GM23338 (cell line): ENCODE measurements at regions not wholly inside any gene's neighbourhood (a gene's known extent, or its start where the extent isn't known, plus 50 kb on each side); places are given as distances from the start of the nearest gene placed in this dataset.

Source experiments
- ATAC-seq: fragments of 200-7000 bp; cut with Tn5 transposase; 3 replicates; pipeline ENCODE4 v1.9.1; 2020
- DNase-seq: peaks from one replicate; pipeline ENCODE4 v3.0.0-alpha.2; 2015; ENCODE audit warnings: low spot score
- H2AFZ ChIP-seq: fragments of 200-600 bp; sonication (generic); 2 replicates; pipeline ENCODE4 v1.8.0; 2016; ENCODE audit warnings: antibody characterized with exemption, mild to moderate bottlenecking, moderate library complexity
- H3F3A ChIP-seq: fragments of 200-600 bp; sonication (generic); replicated peaks from 2 replicates; pipeline ENCODE4 v1.8.0; 2017; ENCODE audit warnings: antibody characterized with exemption, mixed run types, low read depth
- H3K27ac ChIP-seq: fragments of 200-600 bp; sonication (generic); 2 replicates; pipeline ENCODE4 v1.6.1; 2016; ENCODE audit warnings: low read depth
- H3K27me3 ChIP-seq: fragments of 200-600 bp; sonication (generic); 2 replicates; pipeline ENCODE4 v1.8.0; 2016; ENCODE audit warnings: mild to moderate bottlenecking, mixed run types, moderate library complexity; ENCODE audit not compliant: insufficient read depth
- H3K36me3 ChIP-seq: fragments of 200-600 bp; sonication (generic); 2 replicates; pipeline ENCODE4 v1.8.0; 2016; ENCODE audit warnings: mild to moderate bottlenecking; ENCODE audit not compliant: insufficient read depth
- H3K4me1 ChIP-seq: fragments of 200-600 bp; sonication (generic); 2 replicates; pipeline ENCODE4 v1.8.0; 2016; ENCODE audit warnings: mild to moderate bottlenecking, moderate library complexity; ENCODE audit not compliant: insufficient read depth
- H3K4me2 ChIP-seq: fragments of 200-600 bp; sonication (generic); 2 replicates; pipeline ENCODE4 v1.7.1; 2017; ENCODE audit warnings: mixed run types
- H3K4me3 ChIP-seq: fragments of 200-600 bp; sonication (generic); 2 replicates; pipeline ENCODE4 v1.6.1; 2016; ENCODE audit warnings: mixed run types
- H3K79me2 ChIP-seq: fragments of 200-600 bp; sonication (generic); replicated peaks from 2 replicates; pipeline ENCODE4 v1.8.0; 2017; ENCODE audit warnings: mild to moderate bottlenecking; ENCODE audit not compliant: insufficient read depth
- H3K9me2 ChIP-seq: fragments of 200-600 bp; sonication (generic); 2 replicates; pipeline ENCODE4 v1.8.0; 2017; ENCODE audit not compliant: insufficient read depth
- H4K20me1 ChIP-seq: fragments of 200-600 bp; sonication (generic); replicated peaks from 2 replicates; pipeline ENCODE4 v1.8.0; 2017; ENCODE audit warnings: mild to moderate bottlenecking; ENCODE audit not compliant: insufficient read depth
- H3K27ac Mint-ChIP-seq: 2 replicates; pipeline ENCODE4 v1.8.0; 2020; ENCODE audit warnings: inconsistent platforms, mild to moderate bottlenecking, moderate library complexity, mixed read lengths
- H3K27me3 Mint-ChIP-seq: 3 replicates; pipeline ENCODE4 v1.8.0; 2022; ENCODE audit warnings: low read depth, mild to moderate bottlenecking, moderate library complexity, mixed read lengths, inconsistent platforms; ENCODE audit not compliant: insufficient read depth, poor library complexity
- H3K36me3 Mint-ChIP-seq: 3 replicates; pipeline ENCODE4 v1.8.0; 2021; ENCODE audit warnings: low read depth, mild to moderate bottlenecking, inconsistent platforms, moderate library complexity, mixed read lengths
- H3K4me1 Mint-ChIP-seq: 3 replicates; pipeline ENCODE4 v1.8.0; 2020; ENCODE audit warnings: mild to moderate bottlenecking, inconsistent platforms, mixed read lengths
- H3K4me3 Mint-ChIP-seq: 3 replicates; pipeline ENCODE4 v1.8.0; 2021; ENCODE audit warnings: moderate library complexity, mild to moderate bottlenecking, inconsistent platforms, mixed read lengths
- H3K9me3 Mint-ChIP-seq: 3 replicates; pipeline ENCODE4 v1.8.0; 2020; ENCODE audit warnings: moderate library complexity, mild to moderate bottlenecking, inconsistent platforms, mixed read lengths
- ETS1 ChIP-seq: IDR thresholded peaks from 2 replicates; pipeline ENCODE4 v1.6.1; 2016; ENCODE audit warnings: antibody characterized with exemption
- EZH2 ChIP-seq: fragments of 200-600 bp; sonication (generic); IDR thresholded peaks from one replicate; pipeline ENCODE4 v1.8.0; 2017; ENCODE audit warnings: antibody characterized with exemption, mild to moderate bottlenecking, low read depth; ENCODE audit not compliant: unreplicated experiment
- JUNB ChIP-seq: IDR thresholded peaks from one replicate; pipeline ENCODE4 v1.6.1; 2016; ENCODE audit warnings: antibody characterized with exemption; ENCODE audit not compliant: unreplicated experiment
- NANOG ChIP-seq: IDR thresholded peaks from 2 replicates; pipeline ENCODE4 v1.6.1; 2016; ENCODE audit warnings: antibody characterized with exemption, borderline replicate concordance
- POLR2AphosphoS5 ChIP-seq: IDR thresholded peaks from 2 replicates; pipeline ENCODE4 v1.6.1; 2016; ENCODE audit warnings: antibody characterized with exemption, low read depth
- ZNF114 ChIP-seq: fragments of 250-450 bp; sonication (Bioruptor Pico); IDR thresholded peaks from 2 replicates; pipeline ENCODE4 v1.5.0; 2020; ENCODE audit warnings: mild to moderate bottlenecking, moderate library complexity
- ZNF331 ChIP-seq: fragments of 250-450 bp; sonication (Bioruptor Pico); IDR thresholded peaks from 2 replicates; pipeline ENCODE4 v1.5.0; 2020; ENCODE audit warnings: low read depth, mild to moderate bottlenecking, moderate library complexity
- ZNF462 ChIP-seq: fragments of 250-450 bp; sonication (Bioruptor Pico); IDR thresholded peaks from 2 replicates; pipeline ENCODE4 v1.5.0; 2020; ENCODE audit warnings: mild to moderate bottlenecking, moderate library complexity

GRCh38 chrY:19456855-19457448 is 287.6 kb downstream of the KDM5D start:
- no peaks in the 10 kb centered on the region for H3K9me2 ChIP-seq
- no peaks in the 10 kb centered on the region for H4K20me1 ChIP-seq
- H3K36me3 Mint-ChIP-seq = peaks cover 3% of the 10 kb centered on the region; the same call in 1 of the 3 replicates
- no peaks in the 10 kb centered on the region for H3K27me3 Mint-ChIP-seq
- TF ChIP-seq EZH2 (no peak), ZNF114 (no peak), ZNF462 (CRISPR knock-in tag) (no peak), ZNF331 (CRISPR knock-in tag) (no peak)
- H3K27ac Mint-ChIP-seq = no peak overlapping the region
- H3K4me1 ChIP-seq = no peaks in the 10 kb centered on the region
- no peaks in the 10 kb centered on the region for H3F3A ChIP-seq
- no peak overlapping the region for H3K4me3 Mint-ChIP-seq
- H3K9me3 Mint-ChIP-seq = peaks cover 8% of the 10 kb centered on the region; the same call in 2 of the 3 replicates
- no peak overlapping the region for H2AFZ ChIP-seq
- ATAC-seq (no peak), DNase-seq (no peak)
- no peaks in the 10 kb centered on the region for H3K27me3 ChIP-seq
- H3K36me3 ChIP-seq = no peaks in the 10 kb centered on the region
- no peaks in the 10 kb centered on the region for H3K4me1 Mint-ChIP-seq
- H3K27ac ChIP-seq = no peak overlapping the region
- no peaks in the 10 kb centered on the region for H3K79me2 ChIP-seq
- no peak overlapping the region for H3K4me3 ChIP-seq
- no peak overlapping the region for H3K4me2 ChIP-seq

- Histone ChIP-seq H3K4me2 (no peak overlapping the region), H3K9me2 (no peaks in the 10 kb centered on the region), H3K79me2 (no peaks in the 10 kb centered on the region), H3F3A (no peaks in the 10 kb centered on the region), H4K20me1 (no peaks in the 10 kb centered on the region), H3K4me1 (peaks cover 21% of the 10 kb centered on the region), H3K4me3 (no peak overlapping the region), H3K27ac (no peak overlapping the region), H2AFZ (0 out of 2 replicates have a peak overlapping the region, but pooled peaks have one; percentile 39), H3K27me3 (no peaks in the 10 kb centered on the region), H3K36me3 (no peaks in the 10 kb centered on the region)
- no peak overlapping the region for H3K27ac Mint-ChIP-seq
- ATAC-seq (peak; percentile 76), DNase-seq (peak; percentile 61)
- H3K4me3 Mint-ChIP-seq = no peak overlapping the region
- peaks cover 12% of the 10 kb centered on the region; the same call in 2 of the 3 replicates for H3K9me3 Mint-ChIP-seq
- TF ChIP-seq JUNB (no peak), POLR2AphosphoS5 (no peak), ETS1 (no peak), NANOG (no peak)
- H3K36me3 Mint-ChIP-seq = peaks cover 5% of the 10 kb centered on the region; the same call in 2 of the 3 replicates
- H3K27me3 Mint-ChIP-seq = no peaks in the 10 kb centered on the region
- peaks cover 29% of the 10 kb centered on the region for H3K4me1 Mint-ChIP-seq
Observed at GRCh38 chrY:19433059-19433458, 311.5 kb downstream of the KDM5D start.
